Posterior vena cava (tissue), 2 donors: ENCODE measurements at regions not wholly inside any gene's neighbourhood (a gene's known extent, or its start where the extent isn't known, plus 50 kb on each side); places are given as distances from the start of the nearest gene placed in this dataset.

ENCODE experiments used
- DNase-seq: peaks from one replicate; pipeline ENCODE4 v3.0.0-alpha.2; 2020; ENCODE audit warnings: low spot score
- intact Hi-C, 2 donors: fragments of 100-400 bp; cut with DNase I; formaldehyde crosslinking; loops; one replicate each; pipeline versions ENCODE4 v1.14.1 to v1.14.2; 2022 to 2023
- donor health status: DM: yes; HTN: yes; CAD: no.
- donor health status: DM: yes; HTN: yes; CAD: no.

- no peak for DNase-seq
- intact Hi-C loops, result loop anchor here in 1 of 2 donors (5.0 kb wide), 1 partner anchor 255 kb away; no protein-coding TSS in a partner anchor
Observed at GRCh38 chr5:125011947-125012346, 265.5 kb upstream of the ZNF608 start.

GRCh38 chr5:125012727-125013451 lies 266.4 kb upstream of the ZNF608 start:
- no peak for DNase-seq
- intact Hi-C loops, result loop anchor here in 1 of 2 donors (5.0 kb wide), 1 partner anchor 256 kb away; no protein-coding TSS in a partner anchor

- no peak for DNase-seq
- intact Hi-C loops, result loop anchor here in 1 of 2 donors (5.0 kb wide), 1 partner anchor 257 kb away; no protein-coding TSS in a partner anchor
Observed at GRCh38 chr5:125014202-125014601, 267.8 kb upstream of the ZNF608 start.

- intact Hi-C loops, result no loop called here
- DNase-seq, result no peak
Observed at GRCh38 chr5:125017796-125018195, 271.4 kb upstream of the ZNF608 start.

- DNase-seq, result no peak
- intact Hi-C loops, result no loop called here
Observed at GRCh38 chr5:125023673-125024072, 277.2 kb upstream of the ZNF608 start.

- intact Hi-C loops, result no loop called here
- no peak for DNase-seq
Observed at GRCh38 chr5:125026867-125027731, 280.7 kb upstream of the ZNF608 start.

- DNase-seq, result no peak
- intact Hi-C loops, result no loop called here
Observed at GRCh38 chr5:125032286-125032685, 285.8 kb upstream of the ZNF608 start.

GRCh38 chr5:125033602-125034001 lies 287.2 kb upstream of the ZNF608 start:
- no peak for DNase-seq
- intact Hi-C loops, result no loop called here

GRCh38 chr5:125034331-125034730 lies 287.9 kb upstream of the ZNF608 start:
- intact Hi-C loops, result no loop called here
- DNase-seq, result no peak

GRCh38 chr5:125036494-125036893 lies 290.1 kb upstream of the ZNF608 start:
- intact Hi-C loops, result no loop called here
- no peak for DNase-seq

- no peak for DNase-seq
- intact Hi-C loops, result no loop called here
Observed at GRCh38 chr5:125037020-125037419, 290.6 kb upstream of the ZNF608 start.

- no peak for DNase-seq
- intact Hi-C loops, result no loop called here
Observed at GRCh38 chr5:125037530-125037929, 291.1 kb upstream of the ZNF608 start.

GRCh38 chr5:125038477-125038876 lies 292.0 kb upstream of the ZNF608 start:
- intact Hi-C loops, result no loop called here
- no peak for DNase-seq

- DNase-seq, result no peak
- intact Hi-C loops, result no loop called here
Observed at GRCh38 chr5:125041798-125042197, 295.4 kb upstream of the ZNF608 start.

- intact Hi-C loops, result no loop called here
Observed at GRCh38 chr5:125042261-125042890, 295.9 kb upstream of the ZNF608 start.

GRCh38 chr5:125043781-125044391 lies 297.4 kb upstream of the ZNF608 start:
- no peak for DNase-seq
- intact Hi-C loops, result no loop called here

More at GRCh38 chr5:125042261-125042890, 295.9 kb upstream of the ZNF608 start:
- DNase-seq, result no peak

- intact Hi-C loops, result no loop called here
- no peak for DNase-seq
Observed at GRCh38 chr5:125044491-125045282, 298.2 kb upstream of the ZNF608 start.

- intact Hi-C loops, result no loop called here
- DNase-seq, result no peak
Observed at GRCh38 chr5:125045646-125046045, 299.2 kb upstream of the ZNF608 start.

GRCh38 chr5:125046838-125047237 lies 300.4 kb upstream of the ZNF608 start:
- intact Hi-C loops, result no loop called here
- no peak for DNase-seq
